HCT116 (cell line): ENCODE measurements at regions not wholly inside any gene's neighbourhood (a gene's known extent, or its start where the extent isn't known, plus 50 kb on each side); places are given as distances from the start of the nearest gene placed in this dataset.

Experiments
- ATAC-seq: fragments of 200-7000 bp; cut with Tn5 transposase; 2 replicates; pipeline ENCODE4 v1.9.1; 2020; ENCODE audit warnings: mild to moderate bottlenecking, moderate library complexity
- BruUV-seq: library from RNA; stranded (reverse); fragments of 400-500 nt; replicated peaks from 2 replicates; lab custom pipeline; 2021; lab: Mats Ljungman, UMichigan
- CTCF ChIA-PET: fragments of 300-600 bp; sonication (Branson Sonifier 250); formaldehyde crosslinking; loops from one replicate; lab custom pipeline; 2021; ENCODE audit warnings: antibody characterized with exemption; lab: Charles Lee
- POLR2A ChIA-PET: fragments of 300-600, 350-600 bp; sonication (Branson Sonifier 250); formaldehyde crosslinking; loops from one replicate; lab custom pipeline; 2021; ENCODE audit warnings: antibody characterized with exemption; lab: Charles Lee
- RAD21 ChIA-PET, 2 experiments: fragments of 300-600 bp; sonication (Branson Sonifier 250); formaldehyde crosslinking; loops; one replicate each; lab custom pipeline; 2023; ENCODE audit warnings: low total read pairs in 2 of 2; ENCODE audit not compliant: uncharacterized antibody in 2 of 2, unreplicated experiment in 2 of 2, low non-redundant PET in 1 of 2; lab: Charles Lee
- DNase-seq: peaks from one replicate; pipeline ENCODE4 v3.0.0-alpha.2; 2010; ENCODE audit warnings: low read depth, low spot score
- H2AFZ ChIP-seq: fragments of 200-600 bp; shearing (Covaris generic), sonication (generic); 2 replicates; pipeline ENCODE4 v1.6.1; 2017; ENCODE audit warnings: low read depth, mixed run types, mixed read lengths, antibody characterized with exemption, low read length; ENCODE audit not compliant: poor library complexity, severe bottlenecking
- H3K27ac ChIP-seq: 2 replicates; pipeline ENCODE4 v1.5.1; 2012; ENCODE audit warnings: low read depth, low read length
- H3K27me3 ChIP-seq: fragments of 200-600 bp; sonication (generic); 2 replicates; pipeline ENCODE4 v1.6.1; 2016; ENCODE audit warnings: mixed run types, low read length, mixed read lengths; ENCODE audit not compliant: insufficient read depth
- H3K36me3 ChIP-seq, 2 experiments: fragments of 200-500 bp in 1 of 2; fragments of 200-600 bp in 1 of 2; sonication (Bioruptor generic) in 1 of 2; sonication (generic) in 1 of 2; 2 replicates each; pipeline versions ENCODE4 v1.5.1 to v1.6.1; 2014 to 2016; ENCODE audit warnings: low read length in 2 of 2, inconsistent platforms in 1 of 2, mixed read lengths in 1 of 2, mixed run types in 1 of 2; ENCODE audit not compliant: insufficient read depth in 2 of 2, control insufficient read depth in 1 of 2
- H3K4me1 ChIP-seq, 2 experiments: fragments of 200-600 bp in 1 of 2; sonication (generic) in 1 of 2; 2 replicates each; pipeline versions ENCODE4 v1.5.1 to v1.6.1; 2012 to 2017; ENCODE audit warnings: low read length in 2 of 2, inconsistent platforms in 1 of 2, mild to moderate bottlenecking in 1 of 2, mixed read lengths in 1 of 2, mixed run types in 1 of 2, moderate library complexity in 1 of 2; ENCODE audit not compliant: insufficient read depth in 2 of 2, control insufficient read depth in 1 of 2
- H3K4me2 ChIP-seq: fragments of 200-600 bp; sonication (generic); 2 replicates; pipeline ENCODE4 v1.6.1; 2017; ENCODE audit warnings: mixed run types, low read length, mixed read lengths
- H3K4me3 ChIP-seq, 2 experiments: fragments of 200-600 bp in 1 of 2; sonication (generic) in 1 of 2; replicated peaks in 1 of 2; 2 replicates each; pipeline ENCODE4 v1.5.1; 2011 to 2016; ENCODE audit warnings: low read length in 2 of 2, control low read depth in 1 of 2, low read depth in 1 of 2, mild to moderate bottlenecking in 1 of 2, mixed read lengths in 1 of 2, mixed run types in 1 of 2
- H3K79me2 ChIP-seq: fragments of 200-600 bp; sonication (generic); 2 replicates; pipeline ENCODE4 v1.6.1; 2017; ENCODE audit warnings: mild to moderate bottlenecking, mixed run types, low read length, moderate library complexity, mixed read lengths; ENCODE audit not compliant: insufficient read depth
- H3K9ac ChIP-seq: fragments of 200-600 bp; sonication (generic); 2 replicates; pipeline ENCODE4 v1.6.1; 2016; ENCODE audit warnings: low read length, mixed read lengths
- H3K9me2 ChIP-seq: fragments of 200-600 bp; sonication (generic), shearing (Covaris generic); 2 replicates; pipeline ENCODE4 v1.6.1; 2017; ENCODE audit warnings: mixed run types, mild to moderate bottlenecking, moderate library complexity; ENCODE audit not compliant: insufficient read depth
- H3K9me3 ChIP-seq, 2 experiments: fragments of 200-500 bp in 1 of 2; fragments of 200-600 bp in 1 of 2; sonication (Bioruptor generic) in 1 of 2; sonication (generic) in 1 of 2; 2 replicates each; pipeline ENCODE4 v1.6.1; 2014 to 2017; ENCODE audit warnings: low read length in 2 of 2, mixed read lengths in 2 of 2, inconsistent platforms in 1 of 2, low read depth in 1 of 2, mild to moderate bottlenecking in 1 of 2, mixed run types in 1 of 2, moderate library complexity in 1 of 2; ENCODE audit not compliant: control insufficient read depth in 1 of 2, insufficient read depth in 1 of 2
- H4K20me1 ChIP-seq: fragments of 200-600 bp; sonication (generic), shearing (Covaris generic); 2 replicates; pipeline ENCODE4 v1.6.1; 2017; ENCODE audit warnings: mixed run types, mild to moderate bottlenecking, moderate library complexity; ENCODE audit not compliant: insufficient read depth
- ATF3 ChIP-seq: IDR thresholded peaks from 2 replicates; pipeline ENCODE4 v1.6.1; 2012
- POLR2A ChIP-seq: IDR thresholded peaks from 2 replicates; pipeline ENCODE4 v1.7.0; 2011; ENCODE audit warnings: borderline replicate concordance; ENCODE audit not compliant: insufficient read depth, insufficient read length; ENCODE audit errors: extremely low read depth
- RAD21 ChIP-seq: IDR thresholded peaks from 2 replicates; pipeline ENCODE4 v1.6.1; 2012; ENCODE audit warnings: low read depth, mild to moderate bottlenecking
- REST ChIP-seq: IDR thresholded peaks from 2 replicates; pipeline ENCODE4 v1.6.1; 2012; ENCODE audit warnings: low read depth
- YY1 ChIP-seq: IDR thresholded peaks from 2 replicates; pipeline ENCODE4 v1.6.1; 2011; ENCODE audit warnings: low read length, low read depth, moderate library complexity, mild to moderate bottlenecking; ENCODE audit not compliant: insufficient replicate concordance; ENCODE audit errors: extremely low read depth
- ZNF274 ChIP-seq: fragments of 200-500 bp; sonication (Bioruptor generic); IDR thresholded peaks from 2 replicates; pipeline ENCODE4 v1.6.1; 2014; ENCODE audit warnings: mild to moderate bottlenecking, low read depth, low read length, inconsistent platforms
- intact Hi-C: fragments of 100-400 bp; cut with micrococcal nuclease; formaldehyde crosslinking; loops from 2 replicates; pipeline ENCODE4 v1.10.0; 2022

GRCh38 chr10:64397125-64397524 lies 875.9 kb downstream of the REEP3 start (continued):
- TF ChIP-seq RAD21 (no peak), ZNF274 (no peak)

- Histone ChIP-seq H2AFZ (no peak overlapping the region), H3K4me3 (no peak overlapping the region), H3K27me3 (no peaks in the 10 kb centered on the region), H3K9me2 (no peaks in the 10 kb centered on the region), H3K9me3 (no peaks in the 10 kb centered on the region), H3K9ac (no peak overlapping the region), H3K4me1 (no peaks in the 10 kb centered on the region), H3K4me2 (no peak overlapping the region), H3K79me2 (no peaks in the 10 kb centered on the region), H4K20me1 (no peaks in the 10 kb centered on the region), H3K36me3 (no peaks in the 10 kb centered on the region), H3K27ac (no peak overlapping the region)
- no peak for TF ChIP-seq YY1
- TF ChIP-seq RAD21, result no peak
- TF ChIP-seq REST, result no peak
- no peak for TF ChIP-seq ATF3
- no peak for TF ChIP-seq POLR2A
- POLR2A ChIA-PET, result no interaction called here
- CTCF ChIA-PET, result no interaction called here
- intact Hi-C loops, result no loop called here
- DNase-seq (no peak), ATAC-seq (no peak)
- RAD21 ChIA-PET, result no interaction called here
- no TSS peak for BruUV-seq
Observed at GRCh38 chr10:64408391-64409183, 887.4 kb downstream of the REEP3 start.
